C4-2B (cell line): ENCODE measurements at regions not wholly inside any gene's neighbourhood (a gene's known extent, or its start where the extent isn't known, plus 50 kb on each side); places are given as distances from the start of the nearest gene placed in this dataset.

Experiments
- ZFX ChIP-seq: fragments of 450-650 bp; IDR thresholded peaks from 2 replicates; pipeline ENCODE4 v1.6.1; 2017
- TF ChIP-seq, protein P1 (sequence below): fragments of 450-650 bp; conservative IDR thresholded peaks from 2 replicates; pipeline ENCODE4 v1.5.1; 2017; ENCODE audit warnings: mild to moderate bottlenecking

DNA sequence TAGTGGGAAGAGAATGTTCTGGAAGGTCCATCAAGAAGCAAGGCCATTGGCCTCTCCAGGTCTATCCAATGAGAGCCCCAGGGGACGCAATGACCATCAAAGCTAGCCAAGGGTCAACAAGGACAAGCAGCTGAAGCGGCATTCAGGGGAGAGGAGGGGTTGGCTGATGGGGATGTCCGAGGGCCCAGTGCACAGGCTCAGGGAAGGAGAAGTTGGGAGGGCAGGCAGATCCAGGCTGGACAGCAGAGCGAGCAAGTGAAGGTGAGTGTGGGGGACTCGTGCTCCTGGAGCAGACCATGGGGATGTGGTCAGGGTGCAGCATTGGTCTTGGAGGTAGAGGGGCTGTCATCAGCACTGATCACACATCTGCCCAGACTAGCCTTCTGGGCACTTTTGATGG is 275.4 kb upstream of the TCERG1L start:
- TF ChIP-seq, protein P1, sequence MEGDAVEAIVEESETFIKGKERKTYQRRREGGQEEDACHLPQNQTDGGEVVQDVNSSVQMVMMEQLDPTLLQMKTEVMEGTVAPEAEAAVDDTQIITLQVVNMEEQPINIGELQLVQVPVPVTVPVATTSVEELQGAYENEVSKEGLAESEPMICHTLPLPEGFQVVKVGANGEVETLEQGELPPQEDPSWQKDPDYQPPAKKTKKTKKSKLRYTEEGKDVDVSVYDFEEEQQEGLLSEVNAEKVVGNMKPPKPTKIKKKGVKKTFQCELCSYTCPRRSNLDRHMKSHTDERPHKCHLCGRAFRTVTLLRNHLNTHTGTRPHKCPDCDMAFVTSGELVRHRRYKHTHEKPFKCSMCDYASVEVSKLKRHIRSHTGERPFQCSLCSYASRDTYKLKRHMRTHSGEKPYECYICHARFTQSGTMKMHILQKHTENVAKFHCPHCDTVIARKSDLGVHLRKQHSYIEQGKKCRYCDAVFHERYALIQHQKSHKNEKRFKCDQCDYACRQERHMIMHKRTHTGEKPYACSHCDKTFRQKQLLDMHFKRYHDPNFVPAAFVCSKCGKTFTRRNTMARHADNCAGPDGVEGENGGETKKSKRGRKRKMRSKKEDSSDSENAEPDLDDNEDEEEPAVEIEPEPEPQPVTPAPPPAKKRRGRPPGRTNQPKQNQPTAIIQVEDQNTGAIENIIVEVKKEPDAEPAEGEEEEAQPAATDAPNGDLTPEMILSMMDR: no peak
- no peak for TF ChIP-seq ZFX
